Muscle of leg (tissue), 3 donors: ENCODE measurements at regions not wholly inside any gene's neighbourhood (a gene's known extent, or its start where the extent isn't known, plus 50 kb on each side); places are given as distances from the start of the nearest gene placed in this dataset.

ENCODE experiments used
- DNase-seq: peaks from one replicate; pipeline ENCODE4 v3.0.0; 2013
- H3K27ac ChIP-seq: one replicate; pipeline ENCODE4 v1.5.1; 2013; ENCODE audit warnings: mild to moderate bottlenecking, low read length, control low read depth
- H3K27me3 ChIP-seq: one replicate; pipeline ENCODE4 v1.6.1; 2013; ENCODE audit warnings: low read length; ENCODE audit not compliant: control insufficient read depth, insufficient read depth
- H3K36me3 ChIP-seq: one replicate; pipeline ENCODE4 v1.6.1; 2013; ENCODE audit warnings: low read length; ENCODE audit not compliant: control insufficient read depth, insufficient read depth
- H3K4me1 ChIP-seq: one replicate; pipeline ENCODE4 v1.6.1; 2013; ENCODE audit warnings: low read length; ENCODE audit not compliant: control insufficient read depth, insufficient read depth
- H3K4me3 ChIP-seq: one replicate; pipeline ENCODE4 v1.5.1; 2013; ENCODE audit warnings: low read length, control low read depth
- H3K9me3 ChIP-seq: replicated peaks from 2 replicates; pipeline ENCODE4 v1.6.1; 2013; ENCODE audit warnings: low read depth, low read length; ENCODE audit not compliant: control insufficient read depth
- WGBS: methylation state at CpG from one replicate; pipeline ENCODE4 v1.1.5; 2013; ENCODE audit warnings: missing lambda C conversion rate; ENCODE audit not compliant: insufficient coverage; 5-methylcytosine and 5-hydroxymethylcytosine counted together

- Histone ChIP-seq H3K36me3 (no peaks in the 10 kb centered on the region), H3K27me3 (no peaks in the 10 kb centered on the region), H3K4me3 (no peak overlapping the region), H3K27ac (no peak overlapping the region), H3K9me3 (no peaks in the 10 kb centered on the region), H3K4me1 (no peaks in the 10 kb centered on the region)
- no CpG with 5 or more reads among the region's 2 CpGs for WGBS
- DNase-seq, result no peak
These were observed 149.2 kb downstream of the LRRC70 start for GRCh38 chr5:62727861-62728260.

GRCh38 chr5:62727184-62727583 is 148.6 kb downstream of the LRRC70 start:
- WGBS, result no CpG with 5 or more reads among the region's 3 CpGs
- H3K36me3 ChIP-seq, result no peaks in the 10 kb centered on the region

DNA sequence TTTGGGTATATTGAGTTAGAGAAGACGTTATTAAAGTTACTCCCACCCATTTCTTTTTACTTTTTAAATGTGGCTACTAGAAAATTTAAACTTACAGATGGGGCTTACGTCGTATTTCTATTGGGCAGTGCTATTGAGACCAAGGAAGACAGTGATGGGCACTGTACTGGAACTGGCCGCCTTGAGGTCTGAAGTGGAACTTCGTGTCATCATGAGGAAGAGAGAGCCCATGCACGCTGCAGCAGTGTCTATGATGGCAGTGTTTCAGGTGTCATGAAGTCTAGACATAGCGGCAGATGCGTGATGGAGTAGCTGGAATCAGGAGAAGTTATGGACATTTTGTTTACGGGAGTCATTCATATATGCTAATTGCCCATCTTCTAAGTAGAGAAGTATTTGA is 143.7 kb downstream of the LRRC70 start:
- no peaks in the 10 kb centered on the region for H3K36me3 ChIP-seq
- H3K4me1 ChIP-seq, result peaks cover 5% of the 10 kb centered on the region
- H3K9me3 ChIP-seq, result no peaks in the 10 kb centered on the region
- H3K27ac ChIP-seq, result no peak overlapping the region
- H3K27me3 ChIP-seq, result no peaks in the 10 kb centered on the region
- WGBS, result 88% methylated on average over 4 of the region's 9 CpGs
- no peak overlapping the region for H3K4me3 ChIP-seq
- DNase-seq, result no peak

More at GRCh38 chr5:62727184-62727583, 148.6 kb downstream of the LRRC70 start:
- Histone ChIP-seq H3K9me3 (no peaks in the 10 kb centered on the region), H3K4me1 (no peaks in the 10 kb centered on the region), H3K27me3 (no peaks in the 10 kb centered on the region), H3K27ac (no peak overlapping the region), H3K4me3 (no peak overlapping the region)
- no peak for DNase-seq

- DNase-seq, result peak; percentile 44
- WGBS, result 14% methylated on average over 3 of the region's 7 CpGs
- Histone ChIP-seq H3K4me3 (no peak overlapping the region), H3K36me3 (no peaks in the 10 kb centered on the region), H3K27me3 (no peaks in the 10 kb centered on the region), H3K4me1 (peaks cover 5% of the 10 kb centered on the region), H3K27ac (no peak overlapping the region), H3K9me3 (no peaks in the 10 kb centered on the region)
These were observed 141.4 kb downstream of the LRRC70 start for GRCh38 chr5:62720031-62720441.

GRCh38 chr5:62719061-62719720 is 140.6 kb downstream of the LRRC70 start:
- H3K9me3 ChIP-seq, result no peaks in the 10 kb centered on the region
- H3K4me1 ChIP-seq, result peaks cover 5% of the 10 kb centered on the region
- DNase-seq, result no peak
- H3K27me3 ChIP-seq, result no peaks in the 10 kb centered on the region
- H3K36me3 ChIP-seq, result no peaks in the 10 kb centered on the region
- no peak overlapping the region for H3K27ac ChIP-seq
- WGBS, result 36% methylated on average over 4 of the region's 9 CpGs
- no peak overlapping the region for H3K4me3 ChIP-seq

GRCh38 chr5:62718324-62718723 is 139.7 kb downstream of the LRRC70 start:
- no peaks in the 10 kb centered on the region for H3K9me3 ChIP-seq
- no peaks in the 10 kb centered on the region for H3K27me3 ChIP-seq
- H3K4me3 ChIP-seq, result no peak overlapping the region
- H3K27ac ChIP-seq, result no peak overlapping the region
- no peaks in the 10 kb centered on the region for H3K36me3 ChIP-seq
- H3K4me1 ChIP-seq, result peaks cover 5% of the 10 kb centered on the region
- DNase-seq, result no peak
- 100% methylated on average over 1 of the region's 2 CpGs for WGBS

DNA sequence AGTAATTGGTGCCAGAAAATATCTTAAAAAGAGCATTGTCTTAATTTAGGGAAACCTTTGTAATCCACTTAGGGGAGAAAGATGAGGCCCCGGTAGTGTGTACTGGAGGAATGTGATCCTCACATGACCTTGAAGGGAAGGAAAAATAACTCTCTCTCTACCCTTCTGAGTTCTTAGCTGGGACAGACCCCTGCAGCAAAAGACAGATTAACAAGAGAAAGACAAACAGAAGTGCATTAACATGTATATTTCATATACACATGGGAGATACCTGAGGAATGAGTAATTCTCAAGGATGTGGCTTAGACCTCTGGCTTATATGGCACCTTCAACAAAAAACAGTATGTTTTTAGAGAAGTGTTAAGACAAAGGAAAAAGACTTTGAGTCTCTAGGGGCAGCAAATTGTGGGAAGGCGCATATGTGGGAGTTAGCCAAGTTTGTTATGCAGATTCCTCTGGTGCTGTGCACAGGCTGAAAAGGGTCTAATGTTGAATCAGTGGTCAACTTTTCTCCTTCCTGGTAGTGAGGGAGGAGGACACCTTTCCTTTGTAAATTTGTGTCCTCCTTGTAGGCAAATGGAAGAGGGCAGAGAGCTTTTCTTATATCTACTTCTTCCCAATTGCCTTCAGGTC is 138.8 kb downstream of the LRRC70 start:
- Histone ChIP-seq H3K4me3 (no peak overlapping the region), H3K9me3 (no peaks in the 10 kb centered on the region), H3K4me1 (peaks cover 5% of the 10 kb centered on the region), H3K27ac (no peak overlapping the region), H3K36me3 (no peaks in the 10 kb centered on the region), H3K27me3 (no peaks in the 10 kb centered on the region)
- DNase-seq, result peak; percentile 19
- whole genome bisulfite sequencing, result 50% methylated on average over 1 of the region's 2 CpGs

DNA sequence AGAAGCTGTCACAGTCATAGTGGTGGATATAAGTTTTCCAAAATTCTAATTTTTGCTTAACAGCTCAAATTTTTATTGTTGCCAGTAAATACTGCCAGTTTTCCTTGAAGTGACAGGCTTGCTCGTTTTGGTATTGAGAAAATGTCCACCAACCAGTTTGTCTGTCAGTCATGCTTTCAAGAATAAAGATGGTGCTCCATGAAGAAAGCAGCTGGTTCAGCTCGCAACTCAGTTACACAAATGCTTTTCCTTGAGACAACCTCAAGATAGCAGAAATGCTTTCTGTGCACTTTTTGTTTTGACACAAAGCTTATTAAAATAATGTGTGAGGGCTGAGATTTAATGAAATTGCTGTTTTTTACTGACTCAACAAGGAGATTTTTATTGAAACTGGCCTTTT is 135.7 kb downstream of the LRRC70 start:
- H3K4me3 ChIP-seq, result no peak overlapping the region
- no peak for DNase-seq
- no peak overlapping the region for H3K27ac ChIP-seq
- H3K4me1 ChIP-seq, result no peaks in the 10 kb centered on the region
- H3K9me3 ChIP-seq, result no peaks in the 10 kb centered on the region
- no peaks in the 10 kb centered on the region for H3K27me3 ChIP-seq
- 100% methylated on average over 1 of the region's 2 CpGs for WGBS
- no peaks in the 10 kb centered on the region for H3K36me3 ChIP-seq

GRCh38 chr5:62708481-62709325 is 130.1 kb downstream of the LRRC70 start:
- Histone ChIP-seq H3K4me1 (no peaks in the 10 kb centered on the region), H3K27ac (no peak overlapping the region), H3K36me3 (no peaks in the 10 kb centered on the region), H3K27me3 (no peaks in the 10 kb centered on the region), H3K4me3 (no peak overlapping the region), H3K9me3 (no peaks in the 10 kb centered on the region)
- no peak for DNase-seq
- WGBS, result no CpG with 5 or more reads among the region's 1 CpG

GRCh38 chr5:62707563-62707962 is 128.9 kb downstream of the LRRC70 start:
- Histone ChIP-seq H3K36me3 (no peaks in the 10 kb centered on the region), H3K9me3 (no peaks in the 10 kb centered on the region), H3K27me3 (no peaks in the 10 kb centered on the region), H3K4me1 (no peaks in the 10 kb centered on the region), H3K4me3 (no peak overlapping the region), H3K27ac (no peak overlapping the region)
- no CpG with 5 or more reads among the region's 1 CpG for WGBS
- DNase-seq, result no peak
